B cell (primary cell): ENCODE measurements at regions not wholly inside any gene's neighbourhood (a gene's known extent, or its start where the extent isn't known, plus 50 kb on each side); places are given as distances from the start of the nearest gene placed in this dataset.

ENCODE experiments used
- ATAC-seq: fragments of 200-7000 bp; cut with Tn5 transposase; one replicate; pipeline ENCODE4 v1.10.0; 2021; ENCODE audit warnings: low read depth, mild to moderate bottlenecking, moderate number of reproducible peaks, moderate library complexity
- CTCF ChIA-PET: fragments of 350-600 bp; sonication (Branson Sonifier 250); formaldehyde crosslinking; loops from one replicate; lab custom pipeline; 2021; ENCODE audit warnings: antibody characterized with exemption, inconsistent platforms; lab: Charles Lee
- POLR2A ChIA-PET: fragments of 350-600 bp; sonication (Branson Sonifier 250); formaldehyde crosslinking; loops from one replicate; lab custom pipeline; 2021; ENCODE audit warnings: antibody characterized with exemption; lab: Charles Lee
- DNase-seq: peaks from one replicate; pipeline ENCODE4 v3.0.0; 2013
- H2AFZ ChIP-seq: 2 replicates; pipeline ENCODE4 v1.6.1; 2012; ENCODE audit warnings: mild to moderate bottlenecking, low read depth, low read length; ENCODE audit not compliant: insufficient read depth, poor library complexity, severe bottlenecking
- H3K27ac ChIP-seq, 2 donors: 1 replicate in 1 of 2; 2 replicates in 1 of 2; pipeline ENCODE4 v1.5.1; 2012 to 2013; ENCODE audit warnings: low read length in 2 of 2, mild to moderate bottlenecking in 2 of 2, moderate library complexity in 1 of 2
- H3K27me3 ChIP-seq, 4 experiments: fragments of 200-600 bp in 1 of 4; sonication (generic) in 1 of 4; replicated peaks in 1 of 4; 1 replicate in 2 of 4; 2 replicates in 2 of 4; pipeline versions ENCODE4 v1.6.1 to v1.7.0; 2013 to 2016; ENCODE audit warnings: low read length in 3 of 4, mild to moderate bottlenecking in 2 of 4, mixed read lengths in 1 of 4, moderate library complexity in 1 of 4; ENCODE audit not compliant: insufficient read depth in 4 of 4, control insufficient read depth in 3 of 4; ENCODE audit errors: control extremely low read depth in 1 of 4
- H3K36me3 ChIP-seq, 2 experiments: replicated peaks in 1 of 2; 1 replicate in 1 of 2; 2 replicates in 1 of 2; pipeline versions ENCODE4 v1.6.1 to v1.7.1; 2013; ENCODE audit warnings: low read length in 1 of 2; ENCODE audit not compliant: insufficient read depth in 2 of 2, control insufficient read depth in 1 of 2; ENCODE audit errors: control extremely low read depth in 1 of 2, extremely low read depth in 1 of 2
- H3K4me1 ChIP-seq, 2 donors: fragments of 200-600 bp in 1 of 2; sonication (generic) in 1 of 2; 1 replicate in 1 of 2; 2 replicates in 1 of 2; pipeline versions ENCODE4 v1.5.1 to v1.6.1; 2013 to 2017; ENCODE audit warnings: low read length in 2 of 2; ENCODE audit not compliant: control insufficient read depth in 2 of 2, insufficient read depth in 2 of 2
- H3K4me2 ChIP-seq: replicated peaks from 2 replicates; pipeline ENCODE3; 2012; ENCODE audit warnings: mild to moderate bottlenecking, low read depth, low read length; ENCODE audit not compliant: poor library complexity, severe bottlenecking
- H3K4me3 ChIP-seq, 5 experiments: fragments of 200-600 bp in 1 of 5; sonication (generic) in 1 of 5; 1 replicate in 3 of 5; 2 replicates in 2 of 5; pipeline versions ENCODE4 v1.5.1 to v1.7.0; 2011 to 2016; ENCODE audit warnings: low read length in 4 of 5, mild to moderate bottlenecking in 4 of 5, low read depth in 2 of 5, control low read depth in 1 of 5, moderate library complexity in 1 of 5; ENCODE audit not compliant: insufficient read depth in 1 of 5; ENCODE audit errors: control extremely low read depth in 1 of 5, extremely low read depth in 1 of 5
- H3K79me2 ChIP-seq: fragments of 200-600 bp; sonication (generic); one replicate; pipeline ENCODE4 v1.6.0; 2016; ENCODE audit warnings: low read length; ENCODE audit not compliant: control insufficient read depth, insufficient read depth
- H3K9ac ChIP-seq: fragments of 200-600 bp; sonication (generic); 2 replicates; pipeline ENCODE4 v1.6.1; 2017; ENCODE audit warnings: mild to moderate bottlenecking, low read length, moderate library complexity
- H3K9me3 ChIP-seq, 3 donors: one replicate each; pipeline versions ENCODE4 v1.6.1 to v1.7.1; 2013; ENCODE audit warnings: low read length in 2 of 3; ENCODE audit not compliant: control insufficient read depth in 2 of 3, insufficient read depth in 1 of 3; ENCODE audit errors: control extremely low read depth in 1 of 3
- H4K20me1 ChIP-seq: 2 replicates; pipeline ENCODE4 v1.6.0; 2012; ENCODE audit warnings: mild to moderate bottlenecking, low read length; ENCODE audit not compliant: insufficient read depth, control insufficient read depth, poor library complexity, severe bottlenecking
- H3K27ac Mint-ChIP-seq: one replicate; pipeline ENCODE4 v1.8.0; 2021; ENCODE audit warnings: mixed read lengths
- H3K27me3 Mint-ChIP-seq: one replicate; pipeline ENCODE4 v1.8.0; 2021; ENCODE audit warnings: mixed read lengths
- H3K4me1 Mint-ChIP-seq: one replicate; pipeline ENCODE4 v1.8.0; 2021; ENCODE audit warnings: mixed read lengths
- H3K4me3 Mint-ChIP-seq: one replicate; pipeline ENCODE4 v1.8.0; 2021; ENCODE audit warnings: mixed read lengths
- H3K9me3 Mint-ChIP-seq: one replicate; pipeline ENCODE4 v1.8.0; 2022; ENCODE audit warnings: mixed read lengths; ENCODE audit not compliant: insufficient read depth
- EZH2 ChIP-seq: IDR thresholded peaks from 2 replicates; pipeline ENCODE4 v1.6.1; 2012; ENCODE audit warnings: borderline replicate concordance, low read depth, mild to moderate bottlenecking, moderate library complexity, low read length; ENCODE audit not compliant: insufficient read depth, poor library complexity, severe bottlenecking
- WGBS: methylation state at CpG from one replicate; pipeline ENCODE4 v1.1.5; 2013; ENCODE audit warnings: missing lambda C conversion rate; ENCODE audit not compliant: insufficient coverage; 5-methylcytosine and 5-hydroxymethylcytosine counted together
- intact Hi-C: fragments of 100-400 bp; cut with micrococcal nuclease; formaldehyde crosslinking; loops from one replicate; pipeline ENCODE4 v1.10.0; 2022
- TF ChIP-seq, protein P1 (sequence below): fragments of 200-600 bp; IDR thresholded peaks from one replicate; pipeline ENCODE4 v1.8.0; 2022; ENCODE audit warnings: antibody characterized with exemption, mild to moderate bottlenecking

DNA sequence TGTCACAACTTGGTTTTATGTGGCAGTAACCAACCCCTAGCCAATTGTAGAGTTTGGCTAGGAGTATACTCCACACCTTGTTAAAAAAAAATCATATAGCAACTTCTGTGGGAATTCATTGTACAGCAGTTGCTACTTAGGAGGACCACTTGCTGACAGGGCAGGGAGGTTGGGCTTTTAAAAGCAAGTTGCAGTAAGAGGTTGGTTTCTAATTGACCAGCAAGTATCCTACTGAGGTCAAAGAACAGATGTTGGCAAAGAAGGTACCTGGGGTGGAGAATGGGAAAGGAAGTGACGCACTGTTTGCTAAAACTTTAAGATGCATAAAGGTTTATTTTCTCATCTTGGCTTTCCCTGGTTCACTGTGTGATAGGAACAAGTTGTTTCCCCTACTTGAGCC is 104.6 kb downstream of the TBX3 start:
- H3K27ac Mint-ChIP-seq = no peak overlapping the region
- no peaks in the 10 kb centered on the region for H3K9me3 ChIP-seq
- H3K27me3 ChIP-seq = peaks cover 0 to 2% (median under 1%) of the 10 kb centered on the region in 4 experiments
- H3K36me3 ChIP-seq = no peaks in the 10 kb centered on the region
- no peak for ATAC-seq
- no peak overlapping the region for H2AFZ ChIP-seq
- no CpG with 5 or more reads among the region's 1 CpG for WGBS
- H3K4me2 ChIP-seq = no peak overlapping the region
- DNase-seq = no peak
- TF ChIP-seq EZH2 = no peak
- TF ChIP-seq, protein P1, sequence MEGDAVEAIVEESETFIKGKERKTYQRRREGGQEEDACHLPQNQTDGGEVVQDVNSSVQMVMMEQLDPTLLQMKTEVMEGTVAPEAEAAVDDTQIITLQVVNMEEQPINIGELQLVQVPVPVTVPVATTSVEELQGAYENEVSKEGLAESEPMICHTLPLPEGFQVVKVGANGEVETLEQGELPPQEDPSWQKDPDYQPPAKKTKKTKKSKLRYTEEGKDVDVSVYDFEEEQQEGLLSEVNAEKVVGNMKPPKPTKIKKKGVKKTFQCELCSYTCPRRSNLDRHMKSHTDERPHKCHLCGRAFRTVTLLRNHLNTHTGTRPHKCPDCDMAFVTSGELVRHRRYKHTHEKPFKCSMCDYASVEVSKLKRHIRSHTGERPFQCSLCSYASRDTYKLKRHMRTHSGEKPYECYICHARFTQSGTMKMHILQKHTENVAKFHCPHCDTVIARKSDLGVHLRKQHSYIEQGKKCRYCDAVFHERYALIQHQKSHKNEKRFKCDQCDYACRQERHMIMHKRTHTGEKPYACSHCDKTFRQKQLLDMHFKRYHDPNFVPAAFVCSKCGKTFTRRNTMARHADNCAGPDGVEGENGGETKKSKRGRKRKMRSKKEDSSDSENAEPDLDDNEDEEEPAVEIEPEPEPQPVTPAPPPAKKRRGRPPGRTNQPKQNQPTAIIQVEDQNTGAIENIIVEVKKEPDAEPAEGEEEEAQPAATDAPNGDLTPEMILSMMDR = no peak
- intact Hi-C loops = no loop called here
- POLR2A ChIA-PET = no interaction called here
- no peak overlapping the region for H3K4me3 Mint-ChIP-seq
- no peaks in the 10 kb centered on the region for H3K9me3 Mint-ChIP-seq
- H4K20me1 ChIP-seq = no peaks in the 10 kb centered on the region
- peaks cover 17% of the 10 kb centered on the region for H3K27me3 Mint-ChIP-seq
- no peaks in the 10 kb centered on the region for H3K4me1 ChIP-seq
- H3K9ac ChIP-seq = no peak overlapping the region
- no peaks in the 10 kb centered on the region for H3K4me1 Mint-ChIP-seq
- no peaks in the 10 kb centered on the region for H3K79me2 ChIP-seq
- no peak overlapping the region for H3K4me3 ChIP-seq
- CTCF ChIA-PET = no interaction called here
- H3K27ac ChIP-seq = no peak overlapping the region

DNA sequence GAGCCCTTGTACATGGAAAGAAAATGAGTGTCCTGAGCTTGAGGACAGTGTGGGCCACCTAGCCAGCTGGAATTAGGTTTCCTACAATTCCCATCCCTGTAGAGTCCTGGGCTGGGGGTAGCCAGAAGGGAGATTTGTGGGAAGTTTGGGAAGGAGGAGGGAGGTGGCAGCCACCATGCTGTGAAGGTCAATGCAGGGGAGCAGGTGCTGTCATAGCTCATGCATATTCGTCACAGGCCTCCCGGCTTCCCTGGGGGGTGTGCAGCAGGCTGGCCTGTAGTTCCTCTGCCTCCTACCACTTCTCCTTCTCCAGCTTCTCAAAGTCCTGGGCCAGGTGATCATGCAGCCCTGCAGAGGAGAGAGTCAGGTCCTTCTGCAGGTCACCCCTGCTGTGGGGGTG is 121.3 kb downstream of the TBX3 start:
- intact Hi-C loops = no loop called here
- no peaks in the 10 kb centered on the region for H3K79me2 ChIP-seq

More for the DNA sequence above, 121.3 kb downstream of the TBX3 start:
- Histone ChIP-seq H2AFZ (no peak overlapping the region), H3K4me1 (no peaks in the 10 kb centered on the region), H3K27ac (no peak overlapping the region), H3K4me2 (no peak overlapping the region), H3K4me3 (no peak overlapping the region), H3K9ac (no peak overlapping the region), H3K9me3 (no peaks in the 10 kb centered on the region), H3K36me3 (no peaks in the 10 kb centered on the region), H4K20me1 (no peaks in the 10 kb centered on the region), H3K27me3 (no peaks in the 10 kb centered on the region)
- ChIA-PET CTCF (interaction anchor here (0.6 kb wide), 1 partner anchor 19 kb away, joined by 3 read pairs; no protein-coding TSS in a partner anchor), POLR2A (no interaction called here)
- Mint-ChIP-seq H3K27me3 (no peaks in the 10 kb centered on the region), H3K4me1 (no peaks in the 10 kb centered on the region), H3K4me3 (no peak overlapping the region), H3K9me3 (no peaks in the 10 kb centered on the region), H3K27ac (no peak overlapping the region)
- no peak for DNase-seq
- TF ChIP-seq, protein P1 = no peak
- no peak for TF ChIP-seq EZH2
- 68% methylated on average over 2 of the region's 2 CpGs for WGBS
- ATAC-seq = no peak
